ENCODE measurements at regions not wholly inside any gene's neighbourhood (a gene's known extent, or its start where the extent isn't known, plus 50 kb on each side); places are given as distances from the start of the nearest gene placed in this dataset.

GRCh38 chr15:47184003-47184907 is 533.0 kb upstream of the SEMA6D start:
- DNase-seq (peak; percentile 57 to 81 (median 72)), FAIRE-seq (no peak)
- peaks cover 0 to 5% (median 4%) of the 10 kb centered on the region in 3 donors for H3K4me1 ChIP-seq (ENCODE audit: control insufficient read depth in 2 of 3, insufficient read depth in 2 of 3, low read depth in 1 of 3, low read length in 3 of 3)
- peak overlapping the region; percentile 37 to 58 (median 46) for H3K4me3 ChIP-seq (ENCODE audit: low read length in 3 of 3)
- no peak for TF ChIP-seq CTCF (IDR thresholded peaks at IDR 0.05; ENCODE audit: borderline replicate concordance, extremely low read depth, insufficient read depth)
- H3K9ac ChIP-seq (ENCODE audit: low read length in 3 of 3): peak overlapping the region in 1 of 3 donors; percentile 20
- no peaks in the 10 kb centered on the region for H3K27me3 ChIP-seq (ENCODE audit: control insufficient read depth, insufficient read depth, low read length)
- H3K9me3 ChIP-seq (ENCODE audit: control insufficient read depth in 2 of 3, insufficient read depth in 1 of 3, low read length in 3 of 3): no peaks in the 10 kb centered on the region
- no peak overlapping the region for H3K27ac ChIP-seq (ENCODE audit: low read depth in 2 of 2, low read length in 2 of 2)
- intact Hi-C loops (cut with DNase I): no loop called here
- no peaks in the 10 kb centered on the region for H3K36me3 ChIP-seq (ENCODE audit: control insufficient read depth in 2 of 3, insufficient read depth in 3 of 3, low read length in 3 of 3)

GRCh38 chr15:47184908-47185801 is 532.1 kb upstream of the SEMA6D start:
- H3K36me3 ChIP-seq (ENCODE audit: control insufficient read depth in 2 of 3, insufficient read depth in 3 of 3, low read length in 3 of 3): no peaks in the 10 kb centered on the region
- no peaks in the 10 kb centered on the region for H3K27me3 ChIP-seq (ENCODE audit: control insufficient read depth, insufficient read depth, low read length)
- H3K9me3 ChIP-seq (ENCODE audit: control insufficient read depth in 2 of 3, insufficient read depth in 1 of 3, low read length in 3 of 3): no peaks in the 10 kb centered on the region
- H3K27ac ChIP-seq (ENCODE audit: low read depth in 2 of 2, low read length in 2 of 2): no peak overlapping the region
- H3K4me1 ChIP-seq (ENCODE audit: control insufficient read depth in 2 of 3, insufficient read depth in 2 of 3, low read depth in 1 of 3, low read length in 3 of 3): peaks cover 0 to 5% (median 4%) of the 10 kb centered on the region in 3 donors
- DNase-seq (peak; percentile 43 to 65 (median 57)), FAIRE-seq (no peak)
- intact Hi-C loops (cut with DNase I): no loop called here
- H3K9ac ChIP-seq (ENCODE audit: low read length in 3 of 3): peak overlapping the region in 1 of 3 donors; percentile 20
- TF ChIP-seq CTCF (IDR thresholded peaks at IDR 0.05; ENCODE audit: borderline replicate concordance, extremely low read depth, insufficient read depth): no peak
- peak overlapping the region; percentile 34 to 58 (median 46) for H3K4me3 ChIP-seq (ENCODE audit: low read length in 3 of 3)

- no peak overlapping the region for H3K9ac ChIP-seq (ENCODE audit: low read length in 3 of 3)
- no peak for TF ChIP-seq CTCF (IDR thresholded peaks at IDR 0.05; ENCODE audit: borderline replicate concordance, extremely low read depth, insufficient read depth)
- no peak overlapping the region for H3K27ac ChIP-seq (ENCODE audit: low read depth in 2 of 2, low read length in 2 of 2)
- H3K27me3 ChIP-seq (ENCODE audit: control insufficient read depth, insufficient read depth, low read length): no peaks in the 10 kb centered on the region
- DNase-seq: no peak
- peaks cover 0 to 5% (median 4%) of the 10 kb centered on the region in 3 donors for H3K4me1 ChIP-seq (ENCODE audit: control insufficient read depth in 2 of 3, insufficient read depth in 2 of 3, low read depth in 1 of 3, low read length in 3 of 3)
- intact Hi-C loops (cut with DNase I): no loop called here
- no peak for FAIRE-seq
- H3K4me3 ChIP-seq (ENCODE audit: low read length in 3 of 3): no peak overlapping the region
- H3K9me3 ChIP-seq (ENCODE audit: control insufficient read depth in 2 of 3, insufficient read depth in 1 of 3, low read length in 3 of 3): no peaks in the 10 kb centered on the region
- no peaks in the 10 kb centered on the region for H3K36me3 ChIP-seq (ENCODE audit: control insufficient read depth in 2 of 3, insufficient read depth in 3 of 3, low read length in 3 of 3)
Measured at GRCh38 chr15:47186075-47186474, 531.2 kb upstream of the SEMA6D start.
